Esophagus squamous epithelium (tissue), 5 donors: ENCODE measurements at regions not wholly inside any gene's neighbourhood (a gene's known extent, or its start where the extent isn't known, plus 50 kb on each side); places are given as distances from the start of the nearest gene placed in this dataset.

Experiments used
- DNase-seq: peaks from one replicate; lab custom pipeline; 2025; lab: John Stamatoyannopoulos, UW
- H3K27ac ChIP-seq, 4 donors: fragments of 200-600 bp; sonication (generic); one replicate each; pipeline ENCODE4 v1.5.1; 2016 to 2019; ENCODE audit warnings: mild to moderate bottlenecking in 1 of 4
- H3K27me3 ChIP-seq, 4 donors: fragments of 200-600 bp; sonication (generic); 1 replicate in 3 of 4; 2 replicates in 1 of 4; pipeline versions ENCODE4 v1.5.1 to v1.6.0; 2017 to 2021; ENCODE audit warnings: antibody characterized with exemption in 1 of 4
- H3K36me3 ChIP-seq, 3 donors: fragments of 200-600 bp; sonication (generic); one replicate each; pipeline ENCODE4 v1.5.1; 2016 to 2019
- H3K4me1 ChIP-seq, 3 donors: fragments of 200-600 bp; sonication (generic); one replicate each; pipeline ENCODE4 v1.5.1; 2017 to 2019
- H3K4me3 ChIP-seq, 4 donors: fragments of 200-600 bp; sonication (generic); 1 replicate in 3 of 4; 2 replicates in 1 of 4; pipeline ENCODE4 v1.5.1; 2016 to 2019; ENCODE audit warnings: mild to moderate bottlenecking in 2 of 4, moderate library complexity in 1 of 4
- H3K9me3 ChIP-seq, 3 donors: fragments of 200-600 bp; sonication (generic); one replicate each; pipeline ENCODE4 v1.5.1; 2016 to 2019
- CTCF ChIP-seq, 6 experiments: fragments of 450-650 bp in 4 of 6; fragments of 200-600 bp in 2 of 6; sonication (generic) in 2 of 6; IDR thresholded peaks; one replicate each; pipeline ENCODE4 v1.5.1; 2016 to 2019; ENCODE audit warnings: antibody characterized with exemption in 6 of 6, mild to moderate bottlenecking in 4 of 6, moderate library complexity in 4 of 6
- POLR2A ChIP-seq, 4 donors: fragments of 450-650 bp; IDR thresholded peaks; one replicate each; pipeline ENCODE4 v1.6.1; 2017; ENCODE audit warnings: antibody characterized with exemption in 4 of 4, mild to moderate bottlenecking in 4 of 4, moderate library complexity in 3 of 4
- WGBS, 2 donors: methylation state at CpG; one replicate each; pipeline ENCODE4 v1.1.5; 2018; 5-methylcytosine and 5-hydroxymethylcytosine counted together
- intact Hi-C: fragments of 100-400 bp; cut with DNase I; formaldehyde crosslinking; loops from one replicate; pipeline ENCODE4 v1.15.0; 2022
- donor health status: DM: yes; HTN: yes; CAD: no.

- WGBS, 2 donors, result 85 to 90% methylated on average over 2 of the region's 2 CpGs
Observed at GRCh38 chr5:28380167-28380566, 1341.8 kb upstream of the CDH9 start.

GRCh38 chr5:28374492-28374967, 1336.1 kb upstream of the CDH9 start:
- DNase-seq, result no peak
- TF ChIP-seq POLR2A (IDR thresholded peaks at IDR 0.05) (no peak), CTCF (IDR thresholded peaks at IDR 0.05) (no peak)
- 37 to 55% methylated on average over 3 of the region's 3 CpGs for WGBS, 2 donors

More at GRCh38 chr5:28380167-28380566, 1341.8 kb upstream of the CDH9 start:
- Histone ChIP-seq H3K4me1 (no peaks in the 10 kb centered on the region), H3K36me3 (no peaks in the 10 kb centered on the region), H3K9me3 (peaks cover 0 to 8% (median 2%) of the 10 kb centered on the region in 3 donors), H3K4me3 (no peak overlapping the region), H3K27ac (no peak overlapping the region), H3K27me3 (no peaks in the 10 kb centered on the region)
- intact Hi-C loops, result no loop called here
- no peak for DNase-seq
- TF ChIP-seq CTCF (IDR thresholded peaks at IDR 0.05) (no peak), POLR2A (IDR thresholded peaks at IDR 0.05) (no peak)

GRCh38 chr5:28370896-28371295, 1332.5 kb upstream of the CDH9 start:
- intact Hi-C loops, result no loop called here
- Histone ChIP-seq H3K9me3 (peaks cover 0 to 5% (median 0%) of the 10 kb centered on the region in 3 donors), H3K36me3 (no peaks in the 10 kb centered on the region), H3K4me1 (no peaks in the 10 kb centered on the region), H3K27me3 (no peaks in the 10 kb centered on the region), H3K4me3 (no peak overlapping the region), H3K27ac (no peak overlapping the region)
- no peak for TF ChIP-seq CTCF (IDR thresholded peaks at IDR 0.05)
- TF ChIP-seq POLR2A (IDR thresholded peaks at IDR 0.05), result no peak
- 60 to 92% methylated on average over 2 to 3 of the region's 3 CpGs for WGBS, 2 donors
- DNase-seq, result no peak

More at GRCh38 chr5:28374492-28374967, 1336.1 kb upstream of the CDH9 start:
- no peaks in the 10 kb centered on the region for H3K36me3 ChIP-seq
- H3K9me3 ChIP-seq, result peaks cover 0 to 13% (median 0%) of the 10 kb centered on the region in 3 donors
- H3K27ac ChIP-seq, result no peak overlapping the region
- no peaks in the 10 kb centered on the region for H3K27me3 ChIP-seq
- intact Hi-C loops, result no loop called here
- no peaks in the 10 kb centered on the region for H3K4me1 ChIP-seq
- no peak overlapping the region for H3K4me3 ChIP-seq

GRCh38 chr5:28369418-28369817, 1331.0 kb upstream of the CDH9 start:
- Histone ChIP-seq H3K36me3 (no peaks in the 10 kb centered on the region), H3K27me3 (no peaks in the 10 kb centered on the region), H3K4me1 (no peaks in the 10 kb centered on the region), H3K4me3 (no peak overlapping the region), H3K9me3 (no peaks in the 10 kb centered on the region), H3K27ac (no peak overlapping the region)
- TF ChIP-seq CTCF (IDR thresholded peaks at IDR 0.05) (no peak), POLR2A (IDR thresholded peaks at IDR 0.05) (no peak)
- WGBS, 2 donors, result 58 to 59% methylated on average over 2 of the region's 2 CpGs
- intact Hi-C loops, result no loop called here
- DNase-seq, result no peak

GRCh38 chr5:28355831-28356230, 1317.4 kb upstream of the CDH9 start:
- no peak overlapping the region for H3K27ac ChIP-seq
- H3K4me3 ChIP-seq, result no peak overlapping the region
- no peak for TF ChIP-seq POLR2A (IDR thresholded peaks at IDR 0.05)
- no peak for TF ChIP-seq CTCF (IDR thresholded peaks at IDR 0.05)
- intact Hi-C loops, result no loop called here
- no peaks in the 10 kb centered on the region for H3K36me3 ChIP-seq
- peaks cover 0 to 6% (median 0%) of the 10 kb centered on the region in 3 donors for H3K9me3 ChIP-seq
- 26 to 42% methylated on average over 2 of the region's 2 CpGs for WGBS, 2 donors
- H3K4me1 ChIP-seq, result no peaks in the 10 kb centered on the region
- DNase-seq, result no peak
- H3K27me3 ChIP-seq, result no peaks in the 10 kb centered on the region
